HCT116 (cell line): ENCODE measurements at regions not wholly inside any gene's neighbourhood (a gene's known extent, or its start where the extent isn't known, plus 50 kb on each side); places are given as distances from the start of the nearest gene placed in this dataset.

Experiments
- ATAC-seq: fragments of 200-7000 bp; cut with Tn5 transposase; 2 replicates; pipeline ENCODE4 v1.9.1; 2020; ENCODE audit warnings: mild to moderate bottlenecking, moderate library complexity
- BruUV-seq: library from RNA; stranded (reverse); fragments of 400-500 nt; replicated peaks from 2 replicates; lab custom pipeline; 2021; lab: Mats Ljungman, UMichigan
- CTCF ChIA-PET: fragments of 300-600 bp; sonication (Branson Sonifier 250); formaldehyde crosslinking; loops from one replicate; lab custom pipeline; 2021; ENCODE audit warnings: antibody characterized with exemption; lab: Charles Lee
- POLR2A ChIA-PET: fragments of 300-600, 350-600 bp; sonication (Branson Sonifier 250); formaldehyde crosslinking; loops from one replicate; lab custom pipeline; 2021; ENCODE audit warnings: antibody characterized with exemption; lab: Charles Lee
- RAD21 ChIA-PET, 2 experiments: fragments of 300-600 bp; sonication (Branson Sonifier 250); formaldehyde crosslinking; loops; one replicate each; lab custom pipeline; 2023; ENCODE audit warnings: low total read pairs in 2 of 2; ENCODE audit not compliant: uncharacterized antibody in 2 of 2, unreplicated experiment in 2 of 2, low non-redundant PET in 1 of 2; lab: Charles Lee
- DNase-seq: peaks from one replicate; pipeline ENCODE4 v3.0.0-alpha.2; 2010; ENCODE audit warnings: low read depth, low spot score
- H2AFZ ChIP-seq: fragments of 200-600 bp; shearing (Covaris generic), sonication (generic); 2 replicates; pipeline ENCODE4 v1.6.1; 2017; ENCODE audit warnings: low read depth, mixed run types, mixed read lengths, antibody characterized with exemption, low read length; ENCODE audit not compliant: poor library complexity, severe bottlenecking
- H3K27ac ChIP-seq: 2 replicates; pipeline ENCODE4 v1.5.1; 2012; ENCODE audit warnings: low read depth, low read length
- H3K27me3 ChIP-seq: fragments of 200-600 bp; sonication (generic); 2 replicates; pipeline ENCODE4 v1.6.1; 2016; ENCODE audit warnings: mixed run types, low read length, mixed read lengths; ENCODE audit not compliant: insufficient read depth
- H3K36me3 ChIP-seq, 2 experiments: fragments of 200-500 bp in 1 of 2; fragments of 200-600 bp in 1 of 2; sonication (Bioruptor generic) in 1 of 2; sonication (generic) in 1 of 2; 2 replicates each; pipeline versions ENCODE4 v1.5.1 to v1.6.1; 2014 to 2016; ENCODE audit warnings: low read length in 2 of 2, inconsistent platforms in 1 of 2, mixed read lengths in 1 of 2, mixed run types in 1 of 2; ENCODE audit not compliant: insufficient read depth in 2 of 2, control insufficient read depth in 1 of 2
- H3K4me1 ChIP-seq, 2 experiments: fragments of 200-600 bp in 1 of 2; sonication (generic) in 1 of 2; 2 replicates each; pipeline versions ENCODE4 v1.5.1 to v1.6.1; 2012 to 2017; ENCODE audit warnings: low read length in 2 of 2, inconsistent platforms in 1 of 2, mild to moderate bottlenecking in 1 of 2, mixed read lengths in 1 of 2, mixed run types in 1 of 2, moderate library complexity in 1 of 2; ENCODE audit not compliant: insufficient read depth in 2 of 2, control insufficient read depth in 1 of 2
- H3K4me2 ChIP-seq: fragments of 200-600 bp; sonication (generic); 2 replicates; pipeline ENCODE4 v1.6.1; 2017; ENCODE audit warnings: mixed run types, low read length, mixed read lengths
- H3K4me3 ChIP-seq, 2 experiments: fragments of 200-600 bp in 1 of 2; sonication (generic) in 1 of 2; replicated peaks in 1 of 2; 2 replicates each; pipeline ENCODE4 v1.5.1; 2011 to 2016; ENCODE audit warnings: low read length in 2 of 2, control low read depth in 1 of 2, low read depth in 1 of 2, mild to moderate bottlenecking in 1 of 2, mixed read lengths in 1 of 2, mixed run types in 1 of 2
- H3K79me2 ChIP-seq: fragments of 200-600 bp; sonication (generic); 2 replicates; pipeline ENCODE4 v1.6.1; 2017; ENCODE audit warnings: mild to moderate bottlenecking, mixed run types, low read length, moderate library complexity, mixed read lengths; ENCODE audit not compliant: insufficient read depth
- H3K9ac ChIP-seq: fragments of 200-600 bp; sonication (generic); 2 replicates; pipeline ENCODE4 v1.6.1; 2016; ENCODE audit warnings: low read length, mixed read lengths
- H3K9me2 ChIP-seq: fragments of 200-600 bp; sonication (generic), shearing (Covaris generic); 2 replicates; pipeline ENCODE4 v1.6.1; 2017; ENCODE audit warnings: mixed run types, mild to moderate bottlenecking, moderate library complexity; ENCODE audit not compliant: insufficient read depth
- H3K9me3 ChIP-seq, 2 experiments: fragments of 200-500 bp in 1 of 2; fragments of 200-600 bp in 1 of 2; sonication (Bioruptor generic) in 1 of 2; sonication (generic) in 1 of 2; 2 replicates each; pipeline ENCODE4 v1.6.1; 2014 to 2017; ENCODE audit warnings: low read length in 2 of 2, mixed read lengths in 2 of 2, inconsistent platforms in 1 of 2, low read depth in 1 of 2, mild to moderate bottlenecking in 1 of 2, mixed run types in 1 of 2, moderate library complexity in 1 of 2; ENCODE audit not compliant: control insufficient read depth in 1 of 2, insufficient read depth in 1 of 2
- H4K20me1 ChIP-seq: fragments of 200-600 bp; sonication (generic), shearing (Covaris generic); 2 replicates; pipeline ENCODE4 v1.6.1; 2017; ENCODE audit warnings: mixed run types, mild to moderate bottlenecking, moderate library complexity; ENCODE audit not compliant: insufficient read depth
- ATF3 ChIP-seq: IDR thresholded peaks from 2 replicates; pipeline ENCODE4 v1.6.1; 2012
- CBX3 ChIP-seq: IDR thresholded peaks from 2 replicates; pipeline ENCODE4 v1.6.1; 2012; ENCODE audit warnings: low read depth
- CEBPB ChIP-seq: IDR thresholded peaks from 2 replicates; pipeline ENCODE4 v1.6.1; 2012; ENCODE audit warnings: low read depth
- EGR1 ChIP-seq: IDR thresholded peaks from 2 replicates; pipeline ENCODE4 v1.6.1; 2012; ENCODE audit warnings: low read depth
- ELF1 ChIP-seq: IDR thresholded peaks from 2 replicates; pipeline ENCODE4 v1.6.1; 2012; ENCODE audit warnings: low read depth, borderline replicate concordance
- EZH2 ChIP-seq: fragments of 200-600 bp; sonication (generic); IDR thresholded peaks from 2 replicates; pipeline ENCODE4 v1.6.1; 2017; ENCODE audit warnings: antibody characterized with exemption, mixed run types
- FOSL1 ChIP-seq: IDR thresholded peaks from 2 replicates; pipeline ENCODE4 v1.6.1; 2012; ENCODE audit warnings: low read depth
- JUND ChIP-seq: IDR thresholded peaks from 2 replicates; pipeline ENCODE4 v1.6.1; 2012
- MAX ChIP-seq: IDR thresholded peaks from 2 replicates; pipeline ENCODE4 v1.6.1; 2012
- POLR2A ChIP-seq: IDR thresholded peaks from 2 replicates; pipeline ENCODE4 v1.7.0; 2011; ENCODE audit warnings: borderline replicate concordance; ENCODE audit not compliant: insufficient read depth, insufficient read length; ENCODE audit errors: extremely low read depth
- POLR2AphosphoS5 ChIP-seq: IDR thresholded peaks from 2 replicates; pipeline ENCODE4 v1.6.1; 2011; ENCODE audit warnings: mild to moderate bottlenecking, low read depth, low read length, moderate library complexity
- RAD21 ChIP-seq: IDR thresholded peaks from 2 replicates; pipeline ENCODE4 v1.6.1; 2012; ENCODE audit warnings: low read depth, mild to moderate bottlenecking
- REST ChIP-seq: IDR thresholded peaks from 2 replicates; pipeline ENCODE4 v1.6.1; 2012; ENCODE audit warnings: low read depth
- SP1 ChIP-seq: IDR thresholded peaks from 2 replicates; pipeline ENCODE4 v1.6.1; 2012; ENCODE audit warnings: low read depth
- TCF7L2 ChIP-seq: IDR thresholded peaks from 2 replicates; pipeline ENCODE4 v1.7.0; 2011; ENCODE audit warnings: borderline replicate concordance, inconsistent platforms; ENCODE audit not compliant: insufficient read depth, insufficient read length; ENCODE audit errors: extremely low read depth
- ZFX ChIP-seq: fragments of 450-650 bp; IDR thresholded peaks from 2 replicates; pipeline ENCODE4 v1.6.1; 2017
- intact Hi-C: fragments of 100-400 bp; cut with micrococcal nuclease; formaldehyde crosslinking; loops from 2 replicates; pipeline ENCODE4 v1.10.0; 2022

- no peak for ATAC-seq
- no peaks in the 10 kb centered on the region for H3K9me2 ChIP-seq
- H3K27ac ChIP-seq = no peak overlapping the region
- no TSS peak for BruUV-seq
- intact Hi-C loops = no loop called here
- no peak for DNase-seq
- no peak overlapping the region for H2AFZ ChIP-seq
- peaks cover 0 to 8% of the 10 kb centered on the region in 2 experiments; a peak in 1 of 4 replicates for H3K9me3 ChIP-seq
- RAD21 ChIA-PET = no interaction called here
- CTCF ChIA-PET = no interaction called here
- no peak overlapping the region for H3K4me2 ChIP-seq
- no peaks in the 10 kb centered on the region for H4K20me1 ChIP-seq
- no peak overlapping the region for H3K9ac ChIP-seq
- POLR2A ChIA-PET = no interaction called here
- H3K4me3 ChIP-seq = no peak overlapping the region
- no peaks in the 10 kb centered on the region for H3K79me2 ChIP-seq
- H3K36me3 ChIP-seq = no peaks in the 10 kb centered on the region
- no peaks in the 10 kb centered on the region for H3K4me1 ChIP-seq
- TF ChIP-seq CBX3 = 0 out of 2 replicates have a peak, but pooled peaks have one; percentile 16
- no peak for TF ChIP-seq ELF1
- no peak for TF ChIP-seq ATF3
- TF ChIP-seq, all 23 proteins: peak for 1
- no peaks in the 10 kb centered on the region for H3K27me3 ChIP-seq
These were observed 145.2 kb downstream of the DNAJB6 start for GRCh38 chr7:157482025-157482424.

DNA sequence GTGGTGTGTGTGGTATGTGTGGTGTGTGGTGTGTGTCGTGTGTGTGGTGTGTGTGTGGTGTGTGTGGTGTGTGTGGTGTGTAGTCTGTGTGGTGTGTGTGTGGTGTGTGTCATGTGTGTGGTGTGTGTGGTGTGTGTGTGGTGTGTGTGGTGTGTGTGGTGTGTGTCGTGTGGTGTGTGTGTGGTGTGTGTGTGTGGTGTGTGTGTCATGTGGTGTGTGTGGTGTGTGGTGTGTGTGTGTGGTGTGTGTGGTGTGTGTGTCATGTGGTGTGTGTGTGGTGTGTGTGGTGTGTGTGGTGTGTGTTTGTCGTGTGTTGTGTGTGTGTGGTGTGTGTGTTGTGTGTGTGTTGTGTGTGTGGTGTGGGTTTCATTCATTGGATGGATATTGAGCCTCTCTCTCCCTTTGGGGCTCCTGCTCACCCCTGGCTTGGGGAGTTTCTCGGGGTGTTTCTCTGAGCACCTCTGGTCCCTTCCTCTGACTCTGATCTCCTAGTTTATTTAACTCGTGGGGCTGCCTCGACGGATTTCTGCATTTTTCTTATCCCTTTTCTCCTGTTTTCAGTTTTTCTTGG, 145.8 kb downstream of the DNAJB6 start:
- H3K79me2 ChIP-seq = no peaks in the 10 kb centered on the region
- DNase-seq = no peak
- H3K9me2 ChIP-seq = no peaks in the 10 kb centered on the region
- H4K20me1 ChIP-seq = no peaks in the 10 kb centered on the region
- ChIA-PET POLR2A (no interaction called here), CTCF (no interaction called here), RAD21 (no interaction called here)
- H3K27me3 ChIP-seq = no peaks in the 10 kb centered on the region
- no peak overlapping the region for H3K9ac ChIP-seq
- H3K4me3 ChIP-seq = no peak overlapping the region
- no TSS peak for BruUV-seq
- peaks cover 0 to 8% of the 10 kb centered on the region in 2 experiments; a peak in 1 of 4 replicates for H3K9me3 ChIP-seq
- no peak overlapping the region for H3K4me2 ChIP-seq
- ATAC-seq = no peak
- no peaks in the 10 kb centered on the region for H3K4me1 ChIP-seq
- intact Hi-C loops = no loop called here
- H3K27ac ChIP-seq = no peak overlapping the region
- no peaks in the 10 kb centered on the region for H3K36me3 ChIP-seq
- H2AFZ ChIP-seq = no peak overlapping the region
- no peak for TF ChIP-seq REST
- TF ChIP-seq POLR2A = no peak
- no peak for TF ChIP-seq MAX
- no peak for TF ChIP-seq POLR2AphosphoS5
- TF ChIP-seq EGR1 = no peak
- no peak for TF ChIP-seq TCF7L2
- TF ChIP-seq EZH2 = no peak
- TF ChIP-seq SP1 = no peak
- no peak for TF ChIP-seq ATF3
- no peak for TF ChIP-seq FOSL1
- no peak for TF ChIP-seq CEBPB
- no peak for TF ChIP-seq RAD21
- TF ChIP-seq ZFX = no peak
- no peak for TF ChIP-seq JUND
- TF ChIP-seq ELF1 = no peak
